Skeletal muscle satellite cell (primary cell): ENCODE measurements at regions not wholly inside any gene's neighbourhood (a gene's known extent, or its start where the extent isn't known, plus 50 kb on each side); places are given as distances from the start of the nearest gene placed in this dataset.

Experiments used
- H3K27me3 ChIP-seq: 2 replicates; pipeline ENCODE4 v1.7.0; 2013; ENCODE audit warnings: low read length; ENCODE audit not compliant: control insufficient read depth, insufficient read depth
- H3K36me3 ChIP-seq: 2 replicates; pipeline ENCODE4 v1.7.0; 2013; ENCODE audit warnings: mild to moderate bottlenecking, control low read depth, low read length; ENCODE audit not compliant: insufficient read depth
- H3K4me1 ChIP-seq: 2 replicates; pipeline ENCODE4 v1.7.0; 2013; ENCODE audit warnings: low read length; ENCODE audit not compliant: control insufficient read depth, insufficient read depth
- H3K4me2 ChIP-seq: 2 replicates; pipeline ENCODE4 v1.7.0; 2013; ENCODE audit warnings: mild to moderate bottlenecking, low read length
- H3K4me3 ChIP-seq: 2 replicates; pipeline ENCODE4 v1.7.0; 2013; ENCODE audit warnings: low read length
- H3K9ac ChIP-seq: 2 replicates; pipeline ENCODE4 v1.7.0; 2013; ENCODE audit warnings: mild to moderate bottlenecking, low read depth, low read length, moderate library complexity
- H3K9me3 ChIP-seq: replicated peaks from 2 replicates; pipeline ENCODE4 v1.7.0; 2013; ENCODE audit warnings: mild to moderate bottlenecking, control low read depth, low read length

DNA sequence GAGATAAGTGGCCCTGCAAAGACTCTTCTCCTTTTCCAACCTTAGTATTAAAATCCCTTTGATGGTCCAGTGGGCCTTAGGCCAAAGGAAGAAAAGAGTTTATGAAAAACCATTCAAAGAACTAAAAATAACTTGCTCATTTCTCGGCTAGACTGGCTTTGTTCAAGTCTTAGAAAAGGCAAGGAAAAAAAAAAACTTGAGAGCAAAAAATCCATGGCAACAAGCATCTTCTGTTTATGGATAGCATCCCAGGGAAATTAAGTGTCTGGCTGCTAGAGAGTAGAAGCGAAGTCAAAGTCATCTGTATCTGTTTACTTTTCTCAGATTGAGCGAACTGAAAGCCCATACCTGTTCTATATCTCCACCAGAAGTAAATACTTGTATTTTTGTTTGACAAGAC lies 129.6 kb downstream of the KCTD15 start:
- H3K4me1 ChIP-seq, result no peaks in the 10 kb centered on the region
- no peak overlapping the region for H3K4me3 ChIP-seq
- H3K27me3 ChIP-seq, result no peaks in the 10 kb centered on the region
- H3K9ac ChIP-seq, result no peak overlapping the region
- H3K4me2 ChIP-seq, result no peak overlapping the region
- H3K9me3 ChIP-seq, result no peaks in the 10 kb centered on the region
- no peaks in the 10 kb centered on the region for H3K36me3 ChIP-seq

DNA sequence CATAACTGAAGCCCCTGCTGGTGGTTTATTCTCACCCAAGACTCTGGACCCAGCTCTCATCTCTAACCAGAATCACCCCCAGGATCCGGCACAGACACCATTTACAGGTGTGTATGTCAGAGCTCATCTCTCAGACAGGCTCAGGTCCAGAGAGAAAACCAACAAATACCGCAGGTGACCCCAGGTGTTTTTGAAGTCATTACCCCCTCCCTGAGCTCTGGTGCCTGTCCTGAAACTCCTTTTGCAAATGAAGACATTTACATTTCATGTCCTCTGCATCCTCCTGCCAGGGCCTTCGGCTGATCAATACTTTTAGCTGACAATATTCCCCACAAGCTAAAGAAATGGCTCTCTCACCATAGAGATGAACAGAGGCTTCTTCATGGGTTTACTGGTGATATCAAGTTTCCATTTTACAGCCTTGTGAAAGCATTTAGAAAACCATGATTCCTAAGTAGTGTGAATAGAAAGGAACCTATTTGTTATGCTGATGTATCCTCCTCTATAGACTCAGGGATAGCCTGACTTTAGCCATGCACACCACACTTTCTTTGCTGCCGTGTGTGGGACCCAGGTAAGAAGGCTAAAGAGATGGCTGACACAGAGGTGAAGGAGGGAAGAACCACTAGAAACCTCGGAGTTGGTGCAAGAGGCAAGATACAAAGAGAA lies 131.3 kb downstream of the KCTD15 start:
- Histone ChIP-seq H3K27me3 (no peaks in the 10 kb centered on the region), H3K9me3 (no peaks in the 10 kb centered on the region), H3K9ac (no peak overlapping the region), H3K4me3 (no peak overlapping the region), H3K36me3 (no peaks in the 10 kb centered on the region), H3K4me2 (no peak overlapping the region), H3K4me1 (no peaks in the 10 kb centered on the region)

DNA sequence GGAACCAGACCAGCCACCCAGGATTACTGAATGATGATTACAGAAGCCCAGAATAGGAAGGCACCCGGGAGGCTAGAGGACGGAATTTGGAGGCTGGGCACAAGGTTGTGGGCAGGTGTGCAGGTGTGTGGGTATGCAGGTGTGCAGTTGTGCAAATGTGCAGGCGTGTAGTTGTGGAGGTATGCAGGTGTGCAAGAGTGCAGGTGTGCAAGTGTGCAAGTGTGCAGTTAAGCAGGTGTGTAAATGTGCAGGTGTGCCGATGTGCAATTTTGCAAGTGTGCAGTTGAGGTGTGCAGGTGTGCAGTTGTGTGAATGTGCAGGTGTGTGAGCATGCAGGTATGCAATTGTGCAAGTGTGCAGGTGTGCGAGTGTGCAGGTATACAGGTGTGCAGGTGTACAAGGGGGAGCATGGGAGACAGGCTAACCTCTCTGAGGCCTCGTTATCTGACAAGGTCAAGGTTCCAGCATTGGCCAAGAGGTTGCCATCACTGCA lies 131.8 kb downstream of the KCTD15 start:
- Histone ChIP-seq H3K9me3 (no peaks in the 10 kb centered on the region), H3K4me2 (no peak overlapping the region), H3K27me3 (no peaks in the 10 kb centered on the region), H3K4me3 (no peak overlapping the region), H3K4me1 (no peaks in the 10 kb centered on the region), H3K36me3 (no peaks in the 10 kb centered on the region), H3K9ac (no peak overlapping the region)

DNA sequence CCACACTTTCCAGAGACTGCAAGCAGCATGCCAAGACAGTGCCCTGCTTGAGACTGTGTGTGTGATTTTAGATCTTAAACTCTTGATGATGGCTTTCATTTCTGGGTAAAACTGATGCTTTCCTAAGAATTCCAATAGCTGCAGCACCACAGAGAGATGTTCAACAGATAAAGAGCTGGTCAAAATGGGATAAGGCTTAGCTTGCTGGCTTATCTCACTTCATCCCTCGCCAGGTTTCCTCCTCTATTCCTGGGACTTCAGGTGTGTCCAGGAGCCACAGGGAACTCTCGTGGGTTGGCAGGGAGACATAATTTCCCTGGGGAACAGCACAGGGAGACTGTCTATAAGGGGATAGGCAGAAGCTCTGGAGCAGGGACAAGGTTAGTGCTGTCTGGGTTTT lies 137.3 kb downstream of the KCTD15 start:
- Histone ChIP-seq H3K4me1 (no peaks in the 10 kb centered on the region), H3K27me3 (no peaks in the 10 kb centered on the region), H3K9me3 (no peaks in the 10 kb centered on the region)

DNA sequence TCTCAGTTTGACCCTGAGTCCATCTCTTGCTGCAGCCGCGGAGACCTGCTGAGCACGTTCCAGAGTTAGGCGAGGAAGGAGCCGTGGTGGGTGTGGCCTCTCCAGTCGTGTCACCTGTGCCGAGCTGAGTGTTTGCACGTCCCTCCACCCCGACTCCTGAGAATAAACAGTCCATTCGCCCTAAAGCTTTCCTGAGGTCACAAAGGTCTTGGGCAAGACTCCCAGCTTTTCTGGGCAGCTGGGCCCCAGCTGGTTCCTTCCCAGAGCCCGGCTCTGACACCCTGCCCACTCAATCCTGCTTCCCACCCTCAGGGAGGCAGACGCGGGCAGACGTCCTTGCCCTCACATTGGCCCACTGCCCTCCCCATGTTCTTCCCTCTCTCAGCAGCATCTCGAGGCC lies 142.2 kb downstream of the KCTD15 start:
- no peak overlapping the region for H3K9ac ChIP-seq
- no peak overlapping the region for H3K4me2 ChIP-seq
- no peaks in the 10 kb centered on the region for H3K27me3 ChIP-seq
- H3K4me3 ChIP-seq, result no peak overlapping the region
- H3K9me3 ChIP-seq, result no peaks in the 10 kb centered on the region
- H3K4me1 ChIP-seq, result no peaks in the 10 kb centered on the region
- H3K36me3 ChIP-seq, result no peaks in the 10 kb centered on the region

More for the DNA sequence above, 137.3 kb downstream of the KCTD15 start:
- Histone ChIP-seq H3K36me3 (no peaks in the 10 kb centered on the region), H3K9ac (no peak overlapping the region), H3K4me2 (no peak overlapping the region), H3K4me3 (no peak overlapping the region)

DNA sequence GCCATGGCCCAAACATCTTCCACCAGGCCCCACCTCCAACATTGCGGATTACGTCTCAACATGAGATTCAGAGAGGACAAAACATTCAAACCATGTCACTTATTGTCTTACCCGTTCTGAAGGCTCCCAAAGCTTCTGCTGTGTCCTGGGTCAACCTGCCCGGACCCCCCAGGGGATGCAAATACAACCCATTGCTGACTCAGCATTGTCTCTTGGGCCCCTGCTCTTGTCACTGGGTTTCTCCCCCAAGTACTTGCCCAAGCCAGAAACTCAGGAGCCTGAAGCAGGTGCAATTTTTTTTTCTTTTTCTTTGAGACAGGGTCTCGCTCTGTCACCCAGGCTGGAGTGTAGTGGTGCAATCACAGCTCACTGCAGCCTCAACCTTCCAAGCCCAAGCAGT lies 144.5 kb downstream of the KCTD15 start:
- H3K4me1 ChIP-seq, result no peaks in the 10 kb centered on the region
- H3K27me3 ChIP-seq, result no peaks in the 10 kb centered on the region
- H3K9ac ChIP-seq, result no peak overlapping the region
- no peaks in the 10 kb centered on the region for H3K9me3 ChIP-seq
- H3K4me3 ChIP-seq, result no peak overlapping the region
- no peak overlapping the region for H3K4me2 ChIP-seq
- no peaks in the 10 kb centered on the region for H3K36me3 ChIP-seq

DNA sequence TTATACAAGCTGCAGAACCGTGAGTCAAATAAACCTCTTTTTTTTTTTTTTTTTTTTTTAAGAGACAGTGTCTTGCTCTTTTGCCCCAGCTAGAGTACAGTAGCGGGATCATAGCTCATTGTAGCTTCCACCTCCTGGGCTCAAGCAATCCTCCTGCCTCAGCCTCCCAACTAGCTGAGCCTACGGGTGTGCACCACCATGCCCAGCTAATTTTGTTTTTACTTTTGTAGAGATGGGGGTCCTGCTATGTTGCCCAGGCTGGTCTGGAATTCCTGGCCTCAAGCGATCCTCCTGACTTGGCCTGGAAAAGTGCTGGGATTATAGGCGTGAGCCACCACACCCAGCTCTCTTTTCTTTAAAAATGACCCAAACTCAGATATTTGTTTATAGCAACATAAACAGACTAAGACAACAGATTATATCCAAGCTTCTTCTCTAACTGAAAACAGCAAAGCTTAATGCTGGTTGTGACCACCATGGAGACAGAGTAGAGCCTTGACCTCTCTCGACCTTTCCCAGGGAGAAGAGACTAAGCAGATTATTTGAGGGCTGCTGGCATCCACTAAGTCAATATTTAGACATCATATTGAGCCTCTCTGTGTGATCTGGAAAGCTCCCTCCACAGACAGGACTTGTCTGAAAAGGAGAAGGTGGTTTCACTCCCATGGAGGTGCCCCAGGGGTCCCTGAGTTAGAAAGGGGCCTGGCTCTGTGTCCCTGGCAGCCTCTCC lies 150.0 kb downstream of the KCTD15 start:
- Histone ChIP-seq H3K9me3 (no peaks in the 10 kb centered on the region), H3K4me1 (no peaks in the 10 kb centered on the region), H3K4me3 (no peak overlapping the region), H3K4me2 (no peak overlapping the region), H3K36me3 (no peaks in the 10 kb centered on the region), H3K27me3 (no peaks in the 10 kb centered on the region), H3K9ac (no peak overlapping the region)

DNA sequence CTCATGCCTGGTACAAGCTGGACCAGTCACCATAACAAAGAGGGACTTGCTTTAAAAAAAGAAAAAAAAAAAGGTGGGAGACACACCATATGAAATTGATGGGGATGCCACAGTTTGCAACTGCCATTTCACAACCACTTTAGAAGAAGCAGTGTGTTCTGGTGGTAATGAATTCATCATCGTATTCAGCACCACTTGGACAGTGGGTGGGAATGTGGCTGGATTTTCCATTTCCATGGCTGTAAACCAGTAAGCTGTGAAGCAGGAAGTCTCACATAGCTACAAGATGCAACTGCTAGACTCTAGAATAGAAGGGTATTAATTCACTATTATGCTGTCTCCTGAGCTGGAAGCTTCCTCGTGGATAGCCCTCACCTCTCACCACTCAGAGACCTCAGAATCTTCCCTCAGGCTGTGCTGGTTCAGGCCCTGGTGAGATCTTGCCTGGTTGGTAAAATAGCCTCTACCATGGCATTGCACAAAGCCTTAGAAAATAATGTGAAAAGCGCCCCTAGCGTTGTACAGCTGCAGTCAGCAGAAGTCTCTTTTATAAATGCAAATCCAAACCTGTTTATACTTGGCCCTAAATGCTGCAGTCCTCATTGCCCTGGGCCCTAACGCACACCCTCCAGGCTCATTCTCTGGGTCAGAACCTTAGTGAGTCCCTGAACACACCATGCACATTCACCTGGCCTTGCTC lies 150.7 kb downstream of the KCTD15 start:
- no peak overlapping the region for H3K4me3 ChIP-seq
- H3K36me3 ChIP-seq, result no peaks in the 10 kb centered on the region
- H3K9me3 ChIP-seq, result no peaks in the 10 kb centered on the region
- no peaks in the 10 kb centered on the region for H3K27me3 ChIP-seq
- no peak overlapping the region for H3K4me2 ChIP-seq
- H3K9ac ChIP-seq, result no peak overlapping the region
- no peaks in the 10 kb centered on the region for H3K4me1 ChIP-seq

DNA sequence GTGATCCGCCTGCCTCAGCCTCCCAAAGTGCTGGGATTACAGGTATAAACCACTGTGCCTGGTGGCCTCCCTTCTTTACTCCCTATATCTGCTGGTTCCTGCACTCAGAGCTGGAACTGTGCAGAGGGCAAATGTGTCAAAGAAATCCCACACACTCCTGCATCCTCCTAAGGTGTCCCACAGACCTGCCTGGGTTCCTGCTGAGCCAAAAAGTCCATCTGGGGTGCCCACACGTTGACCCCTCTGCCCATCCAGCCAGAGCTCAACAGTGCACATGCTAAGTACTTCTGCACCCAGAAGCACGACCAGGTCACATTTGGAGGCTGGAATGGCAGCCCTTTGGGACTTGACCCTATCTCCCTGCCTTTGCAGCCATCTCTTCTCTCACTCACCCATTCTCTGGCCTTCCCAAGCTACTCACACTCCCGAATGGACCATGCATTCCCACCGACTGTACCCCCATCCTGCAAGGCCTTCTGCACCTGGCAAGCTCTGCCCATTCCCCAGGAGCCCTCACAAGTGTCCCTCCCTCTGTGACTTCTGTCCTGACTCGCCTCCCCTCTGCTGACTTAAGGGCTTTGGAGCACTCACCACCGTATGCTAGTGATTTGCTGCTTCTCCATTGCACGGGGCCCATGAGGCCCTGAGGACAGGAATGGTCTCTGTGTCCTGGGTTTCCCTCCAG lies 152.1 kb downstream of the KCTD15 start:
- no peak overlapping the region for H3K4me3 ChIP-seq
- no peak overlapping the region for H3K9ac ChIP-seq
- H3K9me3 ChIP-seq, result no peaks in the 10 kb centered on the region
- H3K36me3 ChIP-seq, result no peaks in the 10 kb centered on the region
- H3K4me2 ChIP-seq, result no peak overlapping the region
- H3K27me3 ChIP-seq, result no peaks in the 10 kb centered on the region
- H3K4me1 ChIP-seq, result no peaks in the 10 kb centered on the region

DNA sequence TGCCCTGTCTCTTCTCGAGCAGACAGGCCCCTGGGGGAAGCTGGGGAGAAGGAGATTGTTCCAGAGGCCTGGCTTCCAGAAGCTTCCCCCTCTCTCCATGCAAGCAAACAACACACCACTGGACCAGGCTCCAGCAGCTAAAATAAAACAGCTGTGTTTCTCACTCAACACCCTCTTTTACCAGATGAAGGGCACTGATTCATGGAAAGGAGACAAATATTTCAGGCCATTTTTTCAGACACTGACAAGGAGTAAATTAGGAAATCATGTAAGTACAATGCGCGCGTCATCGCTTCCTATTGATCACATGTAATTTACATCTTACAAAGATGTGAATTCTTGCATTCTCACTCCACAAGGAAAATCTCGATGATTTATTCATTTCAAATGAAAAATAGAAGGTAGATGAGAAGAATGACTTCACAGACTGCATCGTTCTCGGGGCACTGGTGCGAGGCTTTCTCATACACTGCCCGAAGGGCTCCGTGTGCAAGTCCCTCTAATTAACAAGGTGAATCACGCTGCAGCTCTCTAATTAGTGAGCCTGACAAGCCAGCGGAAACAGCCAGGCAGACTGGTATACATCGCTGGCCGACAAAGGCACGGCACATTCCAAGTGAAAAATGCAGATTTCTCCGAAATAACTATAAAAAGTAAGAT lies 153.6 kb downstream of the KCTD15 start:
- H3K36me3 ChIP-seq, result no peaks in the 10 kb centered on the region
- H3K9ac ChIP-seq, result no peak overlapping the region
- no peak overlapping the region for H3K4me2 ChIP-seq
- no peaks in the 10 kb centered on the region for H3K27me3 ChIP-seq
- H3K4me1 ChIP-seq, result no peaks in the 10 kb centered on the region
- no peaks in the 10 kb centered on the region for H3K9me3 ChIP-seq
- no peak overlapping the region for H3K4me3 ChIP-seq

DNA sequence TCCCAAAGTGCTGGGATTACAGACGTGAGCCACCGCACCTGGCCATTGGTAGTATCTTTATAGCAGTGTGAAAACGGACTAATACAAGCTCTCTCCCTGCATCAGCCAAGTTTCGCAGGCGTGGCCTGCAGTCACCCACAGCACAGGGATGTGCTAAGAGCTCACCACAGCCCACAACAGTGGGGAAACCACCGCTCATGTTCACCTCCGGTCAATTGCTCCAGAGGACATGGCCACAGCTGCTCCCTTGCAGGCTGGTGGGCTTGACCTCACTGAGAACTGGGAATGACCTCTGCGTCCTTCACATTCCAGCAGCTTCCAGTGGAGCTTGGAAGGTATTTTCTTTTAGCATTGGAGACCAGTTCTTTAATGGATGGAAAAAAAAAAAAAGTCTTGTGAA lies 156.4 kb downstream of the KCTD15 start:
- Histone ChIP-seq H3K9ac (no peak overlapping the region), H3K4me2 (no peak overlapping the region), H3K4me3 (no peak overlapping the region), H3K36me3 (no peaks in the 10 kb centered on the region), H3K27me3 (no peaks in the 10 kb centered on the region), H3K9me3 (no peaks in the 10 kb centered on the region), H3K4me1 (no peaks in the 10 kb centered on the region)
